ENCODE measurements at regions not wholly inside any gene's neighbourhood (a gene's known extent, or its start where the extent isn't known, plus 50 kb on each side); places are given as distances from the start of the nearest gene placed in this dataset.
"Not testable (repeated sequence)": the region's sequence is repeated elsewhere in the genome, so short reads cannot be mapped to it uniquely, and the experiment has no call there.

DNA sequence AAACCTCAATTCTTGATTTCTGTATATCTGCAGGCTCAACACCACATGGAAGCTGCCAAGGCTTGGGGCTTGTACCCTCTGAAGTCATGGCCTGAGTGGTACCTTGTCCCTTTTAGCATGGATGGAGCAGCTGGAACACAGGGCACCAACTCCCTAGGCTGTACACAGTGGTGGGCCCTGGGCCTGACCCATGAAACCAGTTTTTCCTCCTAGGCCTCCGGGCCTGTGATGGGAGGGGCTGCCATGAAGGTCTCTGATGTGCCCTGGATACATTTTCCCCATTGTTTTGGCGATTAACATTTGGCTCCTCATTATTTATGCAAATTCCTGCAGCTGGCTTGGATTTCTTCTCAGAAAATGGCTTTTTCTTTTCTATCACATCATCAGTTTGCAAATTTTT lies 131.6 kb downstream of the NDFIP2 start:
- Mint-ChIP-seq H3K9me3 (peaks cover 23% of the 10 kb centered on the region), H3K36me3 (ENCODE audit: low read depth) (no peaks in the 10 kb centered on the region), H3K27ac (no peak overlapping the region), H3K4me1 (no peaks in the 10 kb centered on the region), H3K4me3 (no peak overlapping the region), H3K27me3 (ENCODE audit: low read depth) (no peaks in the 10 kb centered on the region)
- TF ChIP-seq, protein P1, sequence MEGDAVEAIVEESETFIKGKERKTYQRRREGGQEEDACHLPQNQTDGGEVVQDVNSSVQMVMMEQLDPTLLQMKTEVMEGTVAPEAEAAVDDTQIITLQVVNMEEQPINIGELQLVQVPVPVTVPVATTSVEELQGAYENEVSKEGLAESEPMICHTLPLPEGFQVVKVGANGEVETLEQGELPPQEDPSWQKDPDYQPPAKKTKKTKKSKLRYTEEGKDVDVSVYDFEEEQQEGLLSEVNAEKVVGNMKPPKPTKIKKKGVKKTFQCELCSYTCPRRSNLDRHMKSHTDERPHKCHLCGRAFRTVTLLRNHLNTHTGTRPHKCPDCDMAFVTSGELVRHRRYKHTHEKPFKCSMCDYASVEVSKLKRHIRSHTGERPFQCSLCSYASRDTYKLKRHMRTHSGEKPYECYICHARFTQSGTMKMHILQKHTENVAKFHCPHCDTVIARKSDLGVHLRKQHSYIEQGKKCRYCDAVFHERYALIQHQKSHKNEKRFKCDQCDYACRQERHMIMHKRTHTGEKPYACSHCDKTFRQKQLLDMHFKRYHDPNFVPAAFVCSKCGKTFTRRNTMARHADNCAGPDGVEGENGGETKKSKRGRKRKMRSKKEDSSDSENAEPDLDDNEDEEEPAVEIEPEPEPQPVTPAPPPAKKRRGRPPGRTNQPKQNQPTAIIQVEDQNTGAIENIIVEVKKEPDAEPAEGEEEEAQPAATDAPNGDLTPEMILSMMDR (IDR thresholded peaks at IDR 0.05; ENCODE audit: unreplicated experiment in 3 of 3), result no peak

DNA sequence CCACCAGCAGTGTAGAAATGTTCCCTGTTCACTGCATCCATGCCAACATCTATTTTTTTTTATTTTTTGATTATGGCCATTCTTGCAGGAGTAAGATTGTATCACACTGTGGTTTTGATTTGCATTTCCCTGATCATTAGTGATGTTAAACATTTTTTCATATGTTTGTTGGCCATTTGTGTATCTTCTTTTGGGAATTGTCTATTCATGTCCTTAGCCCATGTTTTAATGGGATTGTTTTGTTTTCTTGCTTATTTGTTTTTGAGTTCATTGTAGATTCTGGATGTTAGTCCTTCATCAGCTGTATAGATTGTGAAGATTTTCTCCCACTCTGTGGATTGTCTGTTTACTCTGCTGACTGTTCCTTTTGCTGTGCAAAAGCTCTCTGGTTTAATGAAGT lies 126.9 kb downstream of the NDFIP2 start:
- H3K4me3 Mint-ChIP-seq; H3K27ac Mint-ChIP-seq; H3K27me3 Mint-ChIP-seq (ENCODE audit: low read depth); H3K4me1 Mint-ChIP-seq; H3K36me3 Mint-ChIP-seq (ENCODE audit: low read depth): not testable (repeated sequence)
- H3K9me3 Mint-ChIP-seq, result peaks cover 21% of the 10 kb centered on the region

Measured in nephron (organoid).